ENCODE measurements at regions not wholly inside any gene's neighbourhood (a gene's known extent, or its start where the extent isn't known, plus 50 kb on each side); places are given as distances from the start of the nearest gene placed in this dataset.

GRCh38 chr4:180798036-180798577 lies 1445.1 kb upstream of the TENM3 start:
- TF ChIP-seq, protein P1, sequence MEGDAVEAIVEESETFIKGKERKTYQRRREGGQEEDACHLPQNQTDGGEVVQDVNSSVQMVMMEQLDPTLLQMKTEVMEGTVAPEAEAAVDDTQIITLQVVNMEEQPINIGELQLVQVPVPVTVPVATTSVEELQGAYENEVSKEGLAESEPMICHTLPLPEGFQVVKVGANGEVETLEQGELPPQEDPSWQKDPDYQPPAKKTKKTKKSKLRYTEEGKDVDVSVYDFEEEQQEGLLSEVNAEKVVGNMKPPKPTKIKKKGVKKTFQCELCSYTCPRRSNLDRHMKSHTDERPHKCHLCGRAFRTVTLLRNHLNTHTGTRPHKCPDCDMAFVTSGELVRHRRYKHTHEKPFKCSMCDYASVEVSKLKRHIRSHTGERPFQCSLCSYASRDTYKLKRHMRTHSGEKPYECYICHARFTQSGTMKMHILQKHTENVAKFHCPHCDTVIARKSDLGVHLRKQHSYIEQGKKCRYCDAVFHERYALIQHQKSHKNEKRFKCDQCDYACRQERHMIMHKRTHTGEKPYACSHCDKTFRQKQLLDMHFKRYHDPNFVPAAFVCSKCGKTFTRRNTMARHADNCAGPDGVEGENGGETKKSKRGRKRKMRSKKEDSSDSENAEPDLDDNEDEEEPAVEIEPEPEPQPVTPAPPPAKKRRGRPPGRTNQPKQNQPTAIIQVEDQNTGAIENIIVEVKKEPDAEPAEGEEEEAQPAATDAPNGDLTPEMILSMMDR (IDR thresholded peaks at IDR 0.05) = no peak
- TF ChIP-seq POLR2A (IDR thresholded peaks at IDR 0.05) = no peak
